Globus pallidus (tissue), 1 donor: ENCODE measurements at regions not wholly inside any gene's neighbourhood (a gene's known extent, or its start where the extent isn't known, plus 50 kb on each side); places are given as distances from the start of the nearest gene placed in this dataset.

Experiments
- DNase-seq: peaks from one replicate; pipeline ENCODE4 v3.0.0-alpha.2; 2015; ENCODE audit warnings: low spot score

GRCh38 chr13:80666782-80667552 lies 326.0 kb upstream of the SPRY2 start:
- no peak for DNase-seq

- no peak for DNase-seq
Measured at GRCh38 chr13:80665792-80666333, 324.9 kb upstream of the SPRY2 start.

- no peak for DNase-seq
Measured at GRCh38 chr13:80664950-80665349, 324.0 kb upstream of the SPRY2 start.

- no peak for DNase-seq
Measured at GRCh38 chr13:80663788-80664187, 322.9 kb upstream of the SPRY2 start.

- no peak for DNase-seq
Measured at GRCh38 chr13:80658705-80659104, 317.8 kb upstream of the SPRY2 start.

DNA sequence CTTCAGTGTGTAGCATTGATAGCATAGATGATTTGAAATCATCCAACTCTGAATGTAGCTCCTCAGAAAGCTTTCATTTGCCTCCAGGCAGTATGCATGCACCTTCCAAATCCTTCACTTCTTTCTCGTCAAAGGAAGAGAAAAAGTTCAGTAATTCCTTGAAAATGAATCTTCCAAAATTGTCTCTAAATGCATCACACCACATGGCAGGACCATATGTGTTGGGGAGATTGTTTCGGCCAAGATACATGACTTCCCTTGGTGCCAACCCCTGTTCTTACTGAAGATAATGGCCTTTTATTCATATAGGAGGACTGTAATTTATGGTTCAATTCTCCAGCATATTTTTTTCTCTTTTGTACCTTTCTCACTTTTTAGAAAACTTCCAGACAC lies 315.6 kb upstream of the SPRY2 start:
- DNase-seq = no peak

DNA sequence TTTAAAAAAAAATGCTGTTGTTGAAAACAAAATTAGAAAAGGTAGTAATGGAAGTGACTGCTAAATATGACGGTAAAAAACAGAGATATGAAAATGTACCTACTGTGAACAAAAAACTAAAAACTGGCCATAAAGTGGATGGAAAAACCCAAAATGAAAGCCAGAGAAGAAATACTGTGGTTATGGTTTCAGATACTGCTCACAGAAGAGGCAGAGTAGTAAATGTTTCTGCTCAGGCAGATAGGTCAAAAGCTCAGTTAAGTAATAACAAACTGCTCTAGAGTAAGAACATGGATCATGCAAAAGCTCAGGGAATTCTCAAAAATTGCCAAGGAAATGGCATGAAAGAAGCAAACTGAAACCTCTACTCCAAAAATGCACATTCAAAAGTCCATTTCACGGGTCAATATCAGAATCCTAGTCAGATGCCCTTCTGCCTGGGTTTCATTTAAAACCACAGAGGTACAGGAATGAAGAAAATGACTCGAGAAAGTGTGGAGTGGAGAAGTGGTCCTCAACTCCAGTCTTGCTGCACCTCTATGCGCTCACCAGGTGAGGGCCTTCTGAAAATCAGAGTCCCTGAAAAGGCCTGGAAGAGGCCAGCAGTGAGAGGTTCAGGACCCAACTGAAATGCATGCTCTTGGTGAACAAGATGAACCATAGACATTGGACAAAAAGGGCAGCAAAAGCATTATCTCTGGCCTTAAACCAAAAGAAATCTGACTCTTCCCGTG lies 315.0 kb upstream of the SPRY2 start:
- no peak for DNase-seq

DNA sequence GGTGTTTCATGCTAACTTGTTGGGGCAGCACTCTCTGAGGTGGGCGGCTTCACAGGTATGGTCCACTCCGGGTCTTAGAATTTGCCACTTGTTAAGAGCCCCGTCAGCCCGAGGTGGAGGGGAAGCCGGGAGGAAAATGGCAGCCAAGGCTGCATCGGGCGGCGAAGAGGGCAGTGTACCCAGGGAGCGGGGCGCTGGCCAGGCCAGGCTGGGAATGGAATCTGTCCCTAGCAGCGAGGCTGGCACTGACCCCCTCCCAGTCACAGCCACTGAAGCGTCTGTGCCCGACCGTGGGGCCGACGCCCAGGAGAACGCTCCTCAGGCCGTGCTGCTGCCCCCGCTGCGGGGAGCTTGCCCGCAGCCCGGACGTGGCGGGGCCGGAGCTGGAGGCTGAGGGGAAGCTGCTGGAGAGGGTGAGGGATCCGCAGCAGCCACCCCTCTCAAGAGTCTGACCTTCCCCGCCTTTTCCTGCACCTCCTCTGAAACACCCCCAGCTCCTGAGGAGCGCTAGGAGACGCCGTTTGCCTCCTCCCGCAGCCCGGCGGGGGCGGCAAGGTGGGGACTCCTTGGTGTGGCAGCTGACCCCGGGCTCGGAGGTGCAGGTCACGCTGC lies 313.8 kb upstream of the SPRY2 start:
- DNase-seq = no peak

DNA sequence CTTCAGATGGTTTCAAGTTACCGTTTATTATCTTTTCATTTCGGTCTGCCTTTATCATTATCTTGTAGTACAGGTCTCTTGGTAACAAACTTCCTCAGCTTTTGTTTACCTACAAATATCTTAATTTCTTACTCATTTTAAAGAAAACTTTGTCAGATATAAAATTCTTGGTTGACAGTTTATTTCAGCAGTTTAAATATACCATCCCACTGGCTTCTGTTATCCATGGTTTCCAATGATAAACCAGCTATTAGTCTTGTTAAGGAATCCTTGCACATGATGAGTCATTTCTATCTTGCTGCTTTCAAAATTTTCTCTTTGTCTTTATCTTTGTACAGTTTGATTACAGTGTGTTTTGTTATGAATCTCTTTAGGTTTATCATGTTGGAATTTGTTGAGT lies 308.3 kb upstream of the SPRY2 start:
- DNase-seq = no peak

- DNase-seq = no peak
Measured at GRCh38 chr13:80642641-80643040, 301.7 kb upstream of the SPRY2 start.

- no peak for DNase-seq
Measured at GRCh38 chr13:80633251-80633650, 292.3 kb upstream of the SPRY2 start.

DNA sequence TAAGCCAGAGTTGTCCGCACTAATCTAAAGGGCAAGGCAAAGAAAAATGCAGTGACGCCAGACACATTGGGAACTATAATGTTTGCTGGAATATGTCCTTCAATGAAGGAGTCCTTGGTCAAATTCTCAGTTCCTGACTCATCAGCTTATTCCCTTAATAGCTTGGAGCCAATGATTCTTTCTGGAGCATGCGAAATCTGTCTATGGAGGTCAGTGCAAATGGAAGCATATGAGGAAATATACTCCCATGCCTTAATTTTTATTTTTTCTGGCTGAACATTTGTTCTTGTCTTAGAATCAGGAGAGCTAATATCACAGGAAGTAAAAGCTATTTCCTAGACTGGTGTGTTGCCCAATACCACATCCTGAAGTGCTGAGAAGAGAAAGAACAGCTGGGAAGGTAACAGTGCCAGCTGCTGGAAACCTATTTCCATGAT lies 289.8 kb upstream of the SPRY2 start:
- DNase-seq = no peak

DNA sequence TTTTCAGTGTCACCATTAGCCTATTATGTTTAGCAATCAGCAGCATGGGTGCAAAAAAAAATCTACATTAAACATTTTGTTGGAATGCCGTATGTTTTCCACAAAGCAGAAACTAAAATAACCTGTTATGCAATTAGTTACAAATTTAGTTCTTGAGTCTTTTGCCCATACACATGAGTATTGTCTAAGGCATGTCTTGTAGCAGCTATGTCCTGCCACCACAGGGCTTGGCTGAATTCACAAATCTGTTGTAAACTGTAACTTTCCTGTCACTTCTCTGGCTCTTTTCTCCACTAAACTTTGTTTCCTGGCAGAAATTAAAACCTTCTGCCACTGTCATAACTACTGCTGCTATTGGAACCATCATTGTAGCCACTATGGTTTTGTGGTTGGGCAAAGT lies 277.9 kb upstream of the SPRY2 start:
- no peak for DNase-seq

- DNase-seq = no peak
Measured at GRCh38 chr13:80612804-80613203, 271.9 kb upstream of the SPRY2 start.

DNA sequence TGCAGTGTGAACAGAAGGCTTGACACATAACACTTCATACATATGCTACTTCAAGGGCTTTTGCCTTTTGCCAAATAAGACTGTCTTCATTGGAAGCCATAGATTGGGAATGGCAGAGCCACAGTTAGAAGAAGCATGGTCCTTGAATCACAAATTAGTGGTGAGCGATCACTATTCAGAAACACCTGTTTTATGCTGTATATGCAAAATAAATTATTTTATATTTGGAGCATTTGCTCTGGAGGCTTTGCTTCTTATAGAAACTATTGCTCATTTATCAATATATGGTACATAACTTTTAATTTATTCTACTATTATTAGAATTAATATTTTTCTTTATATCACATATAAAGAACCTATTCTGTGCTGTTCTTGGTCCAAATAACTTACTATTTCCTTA lies 270.4 kb upstream of the SPRY2 start:
- DNase-seq = no peak

GRCh38 chr13:80605716-80606115 lies 264.8 kb upstream of the SPRY2 start:
- DNase-seq = no peak

DNA sequence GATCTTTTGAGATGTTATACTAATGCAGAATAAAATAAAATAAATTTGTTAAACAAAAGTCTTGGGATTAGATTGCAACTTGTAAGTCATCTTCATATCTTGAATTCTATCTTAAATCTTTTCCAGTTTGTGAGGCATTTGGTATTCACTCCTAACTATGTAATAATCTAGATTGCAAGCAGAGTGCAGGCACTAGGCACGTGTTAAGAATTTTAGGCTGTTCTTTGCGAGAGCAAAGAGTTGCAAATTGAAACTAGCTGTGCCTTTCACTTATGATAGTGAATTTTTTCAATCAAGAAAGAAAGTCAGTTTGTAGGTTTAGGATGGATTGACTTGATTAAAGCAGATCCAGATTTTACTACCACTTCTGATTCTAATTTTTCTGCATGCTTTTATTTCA lies 264.1 kb upstream of the SPRY2 start:
- DNase-seq = no peak

- no peak for DNase-seq
Measured at GRCh38 chr13:80604098-80604497, 263.2 kb upstream of the SPRY2 start.

DNA sequence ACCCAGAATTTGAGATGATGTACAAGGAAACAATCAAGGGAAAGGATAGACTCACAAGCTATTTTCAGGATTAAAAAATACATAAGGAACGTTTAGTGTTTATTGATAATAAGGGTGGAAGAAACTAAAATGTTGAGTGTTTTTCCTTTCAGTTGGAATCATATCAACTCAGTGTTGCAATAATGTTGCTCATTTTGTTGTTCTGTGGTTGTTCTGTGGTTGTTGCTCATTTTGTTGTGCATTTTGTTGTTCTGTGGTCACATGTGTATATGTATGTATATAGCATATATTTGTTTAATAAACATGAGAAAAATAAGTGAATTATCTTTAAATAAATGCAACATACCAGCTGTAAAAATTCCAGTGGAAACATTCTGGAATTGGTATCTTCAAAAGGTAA lies 262.4 kb upstream of the SPRY2 start:
- DNase-seq = no peak

DNA sequence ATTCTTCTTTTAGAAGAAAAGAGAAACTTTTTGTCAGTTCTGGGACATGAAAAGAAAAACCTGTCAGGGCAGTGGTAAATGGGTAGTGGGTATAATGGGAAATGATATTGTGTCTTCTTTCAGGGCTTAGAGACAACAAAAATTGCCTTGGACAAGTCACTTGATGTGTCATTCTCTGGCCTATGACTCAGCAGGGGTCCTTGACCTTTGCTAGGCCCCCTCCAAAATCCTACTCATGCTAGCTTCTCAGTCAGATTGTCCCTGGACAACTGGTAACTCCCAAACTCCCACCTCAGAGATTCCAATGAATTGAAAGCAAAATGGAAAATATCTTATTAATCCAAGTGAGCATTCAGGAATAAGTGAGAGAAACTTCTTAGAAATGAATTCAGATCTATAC lies 258.8 kb upstream of the SPRY2 start:
- no peak for DNase-seq

GRCh38 chr13:80598189-80598588 lies 257.3 kb upstream of the SPRY2 start:
- no peak for DNase-seq

DNA sequence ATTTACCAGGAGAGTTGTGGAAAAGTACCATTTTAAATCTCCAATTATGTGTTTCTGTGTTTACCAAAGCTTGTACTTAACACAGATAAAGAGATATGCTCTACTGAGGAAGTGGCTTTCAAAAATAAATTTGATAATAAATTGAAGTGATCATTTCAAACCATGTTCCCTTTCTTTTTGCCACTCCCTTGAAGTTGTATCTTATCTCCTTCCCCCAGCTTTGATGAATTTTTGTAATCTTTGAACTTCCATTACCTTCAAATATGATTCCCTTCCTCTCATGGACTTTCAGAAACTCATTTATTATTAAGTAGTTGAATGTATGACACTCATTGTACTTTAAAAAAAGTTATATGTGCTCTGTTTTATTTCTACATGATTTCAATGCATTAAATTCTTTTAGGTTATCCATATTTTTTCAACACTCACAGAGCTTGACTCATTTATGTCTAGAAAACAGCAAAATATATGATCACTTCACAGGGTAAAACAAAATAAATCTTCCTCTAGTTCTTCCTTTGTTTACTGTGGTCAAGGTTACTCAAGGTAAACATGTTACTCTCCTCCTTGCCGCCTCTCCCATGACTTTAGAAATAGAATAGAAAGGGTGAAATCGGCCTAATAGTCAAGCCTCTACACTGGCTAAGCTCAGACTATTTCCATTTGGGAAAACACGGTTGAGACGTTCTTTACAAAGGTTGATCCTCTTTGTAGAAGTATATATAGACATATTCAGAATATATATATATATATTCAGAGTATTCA lies 251.2 kb upstream of the SPRY2 start:
- DNase-seq = no peak
